IPS DF 6.9 (cell line): ENCODE measurements at regions not wholly inside any gene's neighbourhood (a gene's known extent, or its start where the extent isn't known, plus 50 kb on each side); places are given as distances from the start of the nearest gene placed in this dataset.

Source experiments
- DNase-seq: peaks from one replicate; pipeline ENCODE4 v3.0.0-alpha.2; 2013; ENCODE audit warnings: low read depth, low spot score
- H3K27ac ChIP-seq: one replicate; pipeline ENCODE4 v1.5.1; 2013; ENCODE audit warnings: low read length, control low read depth
- H3K27me3 ChIP-seq: 2 replicates; pipeline ENCODE4 v1.6.1; 2013; ENCODE audit warnings: mild to moderate bottlenecking, low read length; ENCODE audit not compliant: control insufficient read depth, insufficient read depth
- H3K36me3 ChIP-seq: 2 replicates; pipeline ENCODE4 v1.6.1; 2013; ENCODE audit warnings: low read length; ENCODE audit not compliant: control insufficient read depth, insufficient read depth
- H3K4me1 ChIP-seq: 2 replicates; pipeline ENCODE4 v1.6.1; 2013; ENCODE audit warnings: low read length; ENCODE audit not compliant: control insufficient read depth, insufficient read depth
- H3K4me3 ChIP-seq: 2 replicates; pipeline ENCODE4 v1.5.1; 2013; ENCODE audit warnings: mild to moderate bottlenecking, low read length
- H3K9me3 ChIP-seq: 2 replicates; pipeline ENCODE4 v1.6.1; 2013; ENCODE audit warnings: low read length, inconsistent platforms; ENCODE audit not compliant: control insufficient read depth, insufficient read depth
- WGBS: extraction: QIAGEN DNeasy Blood & Tissue Kit; methylation state at CpG from one replicate; pipeline ENCODE4 v1.1.7; 2013; ENCODE audit warnings: mixed read lengths, missing lambda C conversion rate; ENCODE audit not compliant: insufficient read length, insufficient coverage; 5-methylcytosine and 5-hydroxymethylcytosine counted together

GRCh38 chr10:28798964-28799363 is 121.6 kb downstream of the BAMBI start:
- no CpG with 5 or more reads among the region's 2 CpGs for WGBS
- no peaks in the 10 kb centered on the region for H3K4me1 ChIP-seq
- DNase-seq, result no peak
- no peak overlapping the region for H3K4me3 ChIP-seq
- H3K27me3 ChIP-seq, result no peaks in the 10 kb centered on the region
- H3K27ac ChIP-seq, result no peak overlapping the region
- H3K36me3 ChIP-seq, result no peaks in the 10 kb centered on the region
- H3K9me3 ChIP-seq, result no peaks in the 10 kb centered on the region

GRCh38 chr10:28800144-28800543 is 122.8 kb downstream of the BAMBI start:
- H3K36me3 ChIP-seq, result no peaks in the 10 kb centered on the region
- WGBS, result no CpG with 5 or more reads among the region's 5 CpGs
- H3K4me3 ChIP-seq, result no peak overlapping the region
- no peaks in the 10 kb centered on the region for H3K27me3 ChIP-seq
- H3K4me1 ChIP-seq, result no peaks in the 10 kb centered on the region
- no peak overlapping the region for H3K27ac ChIP-seq
- DNase-seq, result no peak
- H3K9me3 ChIP-seq, result no peaks in the 10 kb centered on the region

- Histone ChIP-seq H3K4me3 (no peak overlapping the region), H3K27ac (no peak overlapping the region), H3K36me3 (no peaks in the 10 kb centered on the region), H3K9me3 (no peaks in the 10 kb centered on the region), H3K4me1 (no peaks in the 10 kb centered on the region), H3K27me3 (no peaks in the 10 kb centered on the region)
- no CpG with 5 or more reads among the region's 5 CpGs for WGBS
- no peak for DNase-seq
Measured at GRCh38 chr10:28801247-28801646, 123.9 kb downstream of the BAMBI start.

GRCh38 chr10:28801869-28802268 is 124.5 kb downstream of the BAMBI start:
- no peak for DNase-seq
- Histone ChIP-seq H3K4me1 (no peaks in the 10 kb centered on the region), H3K27me3 (no peaks in the 10 kb centered on the region), H3K4me3 (no peak overlapping the region), H3K36me3 (no peaks in the 10 kb centered on the region), H3K27ac (no peak overlapping the region), H3K9me3 (no peaks in the 10 kb centered on the region)
- no CpG with 5 or more reads among the region's 1 CpG for WGBS

- Histone ChIP-seq H3K9me3 (no peaks in the 10 kb centered on the region), H3K36me3 (no peaks in the 10 kb centered on the region), H3K4me3 (no peak overlapping the region), H3K27me3 (no peaks in the 10 kb centered on the region), H3K4me1 (peaks cover 2% of the 10 kb centered on the region; the same call in 1 of the 2 replicates), H3K27ac (no peak overlapping the region)
- no peak for DNase-seq
- no CpG with 5 or more reads among the region's 1 CpG for WGBS
Measured at GRCh38 chr10:28805390-28805789, 128.1 kb downstream of the BAMBI start.

DNA sequence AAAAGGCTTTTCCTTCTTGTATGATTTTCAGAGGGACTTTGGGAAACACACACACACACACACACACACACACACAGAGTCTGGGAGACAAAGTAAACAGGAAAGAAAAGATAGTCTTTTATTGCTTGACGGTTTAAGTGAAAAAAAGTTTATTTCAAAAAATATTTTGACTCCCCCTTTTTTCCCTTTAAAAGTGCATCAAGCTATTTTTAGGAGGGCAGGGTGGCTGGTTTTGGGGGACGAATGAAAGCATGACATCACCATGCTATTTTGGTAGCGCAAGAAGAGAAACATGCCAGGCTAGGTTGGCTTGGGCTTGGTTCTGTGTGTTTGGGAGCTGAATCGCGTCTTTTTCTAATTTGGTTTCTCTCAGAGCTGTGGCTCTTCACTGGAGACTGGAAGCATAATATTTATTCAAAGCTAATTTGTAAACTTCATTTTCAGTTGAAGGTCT is 129.2 kb downstream of the BAMBI start:
- H3K9me3 ChIP-seq, result no peaks in the 10 kb centered on the region
- no peak for DNase-seq
- H3K4me3 ChIP-seq, result no peak overlapping the region
- H3K36me3 ChIP-seq, result no peaks in the 10 kb centered on the region
- no peaks in the 10 kb centered on the region for H3K27me3 ChIP-seq
- no CpG with 5 or more reads among the region's 5 CpGs for WGBS
- no peak overlapping the region for H3K27ac ChIP-seq
- peaks cover 5% of the 10 kb centered on the region; the same call in 1 of the 2 replicates for H3K4me1 ChIP-seq

DNA sequence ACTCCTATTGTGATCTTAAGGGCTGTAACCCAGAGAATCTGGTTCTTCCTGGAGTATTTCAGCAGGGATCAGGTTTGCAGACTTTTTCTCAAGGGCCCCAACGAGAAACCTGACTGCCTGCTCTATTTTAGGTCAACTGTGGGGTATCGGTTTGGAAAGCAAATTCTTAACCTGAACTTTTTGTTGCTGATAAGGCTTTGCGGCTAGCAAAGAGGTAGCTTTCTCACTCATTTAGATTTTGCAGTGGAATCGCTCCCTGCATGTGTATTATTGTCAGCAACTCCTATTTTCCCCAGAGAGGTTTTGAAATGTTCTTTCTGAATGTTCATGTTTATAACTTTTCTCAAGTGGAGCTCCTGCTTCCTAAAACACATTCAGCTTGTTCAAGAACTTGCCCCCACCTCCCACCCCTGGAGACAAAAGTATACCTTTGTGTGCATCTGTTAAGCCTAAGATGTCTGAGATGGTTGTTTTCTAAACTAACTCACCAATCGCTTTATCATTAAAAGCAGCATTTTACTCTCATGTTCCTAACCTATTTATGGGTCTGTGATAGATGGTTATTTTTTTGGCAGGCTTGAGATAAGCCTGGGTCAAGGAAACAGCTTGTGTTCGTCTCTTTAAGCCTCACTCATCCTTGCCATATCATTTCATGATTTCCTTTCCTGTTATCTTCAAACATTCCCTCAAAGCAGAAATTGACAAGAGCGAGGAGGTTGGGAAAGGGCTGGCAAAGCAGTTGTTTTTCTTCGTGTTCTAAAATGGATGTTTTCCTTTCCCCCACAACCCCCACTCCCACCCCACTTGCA is 129.8 kb downstream of the BAMBI start:
- Histone ChIP-seq H3K27me3 (no peaks in the 10 kb centered on the region), H3K9me3 (no peaks in the 10 kb centered on the region), H3K36me3 (no peaks in the 10 kb centered on the region), H3K27ac (no peak overlapping the region), H3K4me1 (peaks cover 5% of the 10 kb centered on the region; the same call in 1 of the 2 replicates), H3K4me3 (no peak overlapping the region)
- DNase-seq, result no peak
- WGBS, result no CpG with 5 or more reads among the region's 8 CpGs

DNA sequence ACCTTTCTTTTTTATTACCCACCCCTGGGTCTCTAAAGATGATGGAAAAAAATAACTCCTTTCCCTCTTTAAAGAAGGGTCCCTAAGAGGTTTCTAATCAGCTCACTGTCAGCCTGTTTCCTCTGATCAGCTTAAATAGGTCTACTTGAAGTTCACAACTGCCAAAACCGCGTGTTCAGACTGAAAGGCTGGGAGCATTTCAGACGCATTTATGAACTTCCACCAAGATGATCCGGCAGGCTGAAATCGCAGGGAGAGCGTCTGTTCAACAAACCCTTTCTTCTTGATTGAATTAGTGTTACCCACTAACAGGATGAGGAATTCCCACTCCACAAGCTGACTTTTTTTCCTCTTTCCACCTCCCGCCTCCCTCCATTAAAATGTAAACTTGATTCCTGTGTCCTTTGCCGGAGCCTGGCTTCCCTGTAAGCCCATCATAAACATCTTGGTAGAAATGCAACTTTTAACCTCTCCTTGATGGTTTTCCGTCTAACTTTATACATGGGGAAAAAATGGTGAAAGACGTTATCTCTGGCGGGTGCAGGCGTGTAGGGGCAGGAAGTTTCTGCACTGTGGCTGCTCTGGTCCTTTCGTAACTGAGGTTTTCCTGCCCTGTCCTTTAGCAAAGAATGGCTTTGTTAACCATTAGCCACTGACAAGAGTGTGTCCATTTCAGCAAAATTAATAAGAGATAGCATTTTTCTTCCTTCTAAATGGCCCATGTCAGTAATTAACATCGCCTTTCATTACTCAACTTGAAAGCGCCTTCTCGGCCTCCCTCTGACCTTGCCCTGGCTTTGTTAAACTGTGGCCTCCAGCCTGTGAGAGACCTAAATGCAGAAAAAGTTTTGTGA is 130.7 kb downstream of the BAMBI start:
- DNase-seq, result no peak
- Histone ChIP-seq H3K36me3 (no peaks in the 10 kb centered on the region), H3K9me3 (no peaks in the 10 kb centered on the region), H3K27ac (no peak overlapping the region), H3K4me3 (no peak overlapping the region), H3K4me1 (peaks cover 5% of the 10 kb centered on the region; the same call in 1 of the 2 replicates), H3K27me3 (no peaks in the 10 kb centered on the region)
- WGBS, result no CpG with 5 or more reads among the region's 16 CpGs

- Histone ChIP-seq H3K27me3 (no peaks in the 10 kb centered on the region), H3K27ac (no peak overlapping the region), H3K9me3 (no peaks in the 10 kb centered on the region), H3K4me1 (peaks cover 5% of the 10 kb centered on the region; the same call in 1 of the 2 replicates), H3K36me3 (no peaks in the 10 kb centered on the region), H3K4me3 (no peak overlapping the region)
- no peak for DNase-seq
- WGBS, result 100% methylated on average over 1 of the region's 6 CpGs
Measured at GRCh38 chr10:28808693-28809092, 131.4 kb downstream of the BAMBI start.

GRCh38 chr10:28810057-28810870 is 132.9 kb downstream of the BAMBI start:
- DNase-seq, result peak; percentile 35
- no CpG with 5 or more reads among the region's 10 CpGs for WGBS
- Histone ChIP-seq H3K4me1 (peaks cover 5% of the 10 kb centered on the region; the same call in 1 of the 2 replicates), H3K36me3 (no peaks in the 10 kb centered on the region), H3K4me3 (no peak overlapping the region), H3K9me3 (no peaks in the 10 kb centered on the region), H3K27ac (peak overlapping the region; percentile 82), H3K27me3 (no peaks in the 10 kb centered on the region)
